Heart right ventricle (tissue), 16 donors: ENCODE measurements at regions not wholly inside any gene's neighbourhood (a gene's known extent, or its start where the extent isn't known, plus 50 kb on each side); places are given as distances from the start of the nearest gene placed in this dataset.

Experiments
- ATAC-seq, 8 donors: fragments of 200-7000 bp; cut with Tn5 transposase; one replicate each; pipeline ENCODE4 v1.9.1; 2020; ENCODE audit warnings: mild to moderate bottlenecking in 8 of 8, moderate library complexity in 8 of 8, moderate number of reproducible peaks in 1 of 8
- DNase-seq, 2 donors: peaks; one replicate each; pipeline ENCODE4 v3.0.0-alpha.2; 2020
- H3K27ac ChIP-seq, 10 donors: fragments of 200-600 bp; sonication (generic) in 2 of 10; one replicate each; pipeline versions ENCODE4 v1.5.0 to v1.8.0; 2020 to 2022; ENCODE audit warnings: mild to moderate bottlenecking in 3 of 10
- H3K27me3 ChIP-seq, 7 donors: fragments of 200-600 bp; one replicate each; pipeline ENCODE4 v1.8.0; 2021 to 2022; ENCODE audit warnings: mild to moderate bottlenecking in 2 of 7
- H3K36me3 ChIP-seq, 9 donors: fragments of 200-600 bp; sonication (generic) in 1 of 9; one replicate each; pipeline versions ENCODE4 v1.5.0 to v1.8.0; 2020 to 2022; ENCODE audit warnings: mild to moderate bottlenecking in 2 of 9
- H3K4me1 ChIP-seq, 9 donors: fragments of 200-600 bp; sonication (generic) in 1 of 9; one replicate each; pipeline versions ENCODE4 v1.5.0 to v1.8.0; 2020 to 2022; ENCODE audit warnings: mild to moderate bottlenecking in 4 of 9
- H3K4me3 ChIP-seq, 10 donors: fragments of 200-600 bp; sonication (generic) in 2 of 10; one replicate each; pipeline versions ENCODE4 v1.5.0 to v1.8.0; 2020 to 2022; ENCODE audit warnings: mild to moderate bottlenecking in 7 of 10, moderate library complexity in 2 of 10
- H3K9me3 ChIP-seq, 11 donors: fragments of 200-600 bp in 10 of 11; sonication (generic) in 2 of 11; one replicate each; pipeline versions ENCODE4 v1.5.0 to v1.8.0; 2013 to 2022; ENCODE audit warnings: mild to moderate bottlenecking in 2 of 11, control low read depth in 1 of 11, moderate library complexity in 1 of 11
- CTCF ChIP-seq, 9 donors: fragments of 200-600 bp; sonication (generic) in 2 of 9; IDR thresholded peaks; one replicate each; pipeline versions ENCODE4 v1.5.0 to v1.8.0; 2021 to 2022; ENCODE audit warnings: antibody characterized with exemption in 9 of 9, mild to moderate bottlenecking in 5 of 9, moderate library complexity in 1 of 9
- WGBS, 2 donors: extraction: QIAGEN DNeasy Blood & Tissue Kit; methylation state at CpG; one replicate each; pipeline ENCODE4 v1.1.7; 2013; ENCODE audit warnings: inconsistent platforms in 1 of 2; 5-methylcytosine and 5-hydroxymethylcytosine counted together
- intact Hi-C, 10 donors: fragments of 100-400 bp; cut with DNase I; formaldehyde crosslinking; loops; one replicate each; pipeline versions ENCODE4 v1.11.1 to v1.14.2; 2022
- donor health status: Arrhythmogenic right ventricular cardiomyopathy.
- donor health status: ischemic (EF 13 %, LVEDD 7.1; RV severe dilation, severe dysfunction).
- donor health status: healthy with polysubstance abuse.
- donor health status: DM: no; HTN: yes; CAD: no.
- donor health status: DM: no; HTN: no; CAD: no.
- donor health status: ischemic (EF 25% LVEDD 6.9; RV normal size, moderate dysfunction).
- donor health status: ischemic (EF 25% LVEDD 5.7; RV mildly dilated, moderate dysfunction).
- donor health status: healthy.
- donor health status: DM: yes; HTN: yes; CAD: no.
- donor health status: Ischemic cardiomyopathy.
- donor health status: ischemic (EF 35%, LVEDD 5.7; RV mildly dilated, moderate dysfunction).
- donor health status: nonischemic (EF 11% LVEDD 7.7; RV severe dilation, severe dysfunction).
- donor health status: DM: yes; HTN: yes; CAD: no.
- donor health status: PGD.
- donor health status: ischemic (EF 29% LVEDD 5.4; RV normal size, mild dysfunction).
- donor health status: nonischemic (EF 23%, LVEDD 6.1; RV moderate dilation, normal function).

- no peak for DNase-seq
- peaks cover 0 to 8% (median 0%) of the 10 kb centered on the region in 11 donors for H3K9me3 ChIP-seq
- H3K27me3 ChIP-seq = peaks cover 0 to 3% (median 0%) of the 10 kb centered on the region in 7 donors
- no peak for ATAC-seq
- H3K36me3 ChIP-seq = no peaks in the 10 kb centered on the region
- no peak overlapping the region for H3K4me3 ChIP-seq
- TF ChIP-seq CTCF (IDR thresholded peaks at IDR 0.05) = no peak
- peaks cover 0 to 11% (median 5%) of the 10 kb centered on the region in 9 donors for H3K4me1 ChIP-seq
- intact Hi-C loops = no loop called here
- no peak overlapping the region for H3K27ac ChIP-seq
- WGBS, 2 donors = 61% methylated on average over 4 of the region's 4 CpGs
Measured at GRCh38 chr10:113360870-113361269, 192.0 kb upstream of the HABP2 start.

- peaks cover 0 to 12% (median 0%) of the 10 kb centered on the region in 11 donors for H3K9me3 ChIP-seq
Measured at GRCh38 chr10:113362645-113363091, 190.2 kb upstream of the HABP2 start.

GRCh38 chr10:113364227-113364626 lies 188.6 kb upstream of the HABP2 start:
- H3K4me3 ChIP-seq = no peak overlapping the region
- H3K36me3 ChIP-seq = no peaks in the 10 kb centered on the region
- DNase-seq = no peak
- no peak for ATAC-seq
- H3K9me3 ChIP-seq = peaks cover 0 to 12% (median 0%) of the 10 kb centered on the region in 11 donors
- intact Hi-C loops = no loop called here
- TF ChIP-seq CTCF (IDR thresholded peaks at IDR 0.05) = no peak
- 85 to 91% methylated on average over 3 of the region's 3 CpGs for WGBS, 2 donors
- peaks cover 0 to 11% (median 5%) of the 10 kb centered on the region in 9 donors for H3K4me1 ChIP-seq
- no peaks in the 10 kb centered on the region for H3K27me3 ChIP-seq
- no peak overlapping the region for H3K27ac ChIP-seq

More at GRCh38 chr10:113362645-113363091, 190.2 kb upstream of the HABP2 start:
- Histone ChIP-seq H3K27ac (peak overlapping the region in 2 of 10 donors; percentile 9 to 35), H3K4me3 (no peak overlapping the region), H3K27me3 (peaks cover 0 to 3% (median 0%) of the 10 kb centered on the region in 7 donors), H3K36me3 (no peaks in the 10 kb centered on the region), H3K4me1 (peaks cover 0 to 11% (median 5%) of the 10 kb centered on the region in 9 donors)
- ATAC-seq = peak in 6 of 8 donors; percentile 51 to 76 (median 61)
- intact Hi-C loops = no loop called here
- TF ChIP-seq CTCF (IDR thresholded peaks at IDR 0.05) = no peak
- DNase-seq = no peak

- no peak overlapping the region for H3K4me3 ChIP-seq
- TF ChIP-seq CTCF (IDR thresholded peaks at IDR 0.05) = no peak
- H3K27me3 ChIP-seq = no peaks in the 10 kb centered on the region
- peaks cover 0 to 12% (median 0%) of the 10 kb centered on the region in 11 donors for H3K9me3 ChIP-seq
- WGBS, 2 donors = 67% methylated on average over 6 of the region's 6 CpGs
- ATAC-seq (no peak), DNase-seq (no peak)
- H3K27ac ChIP-seq = no peak overlapping the region
- H3K36me3 ChIP-seq = no peaks in the 10 kb centered on the region
- H3K4me1 ChIP-seq = no peaks in the 10 kb centered on the region
- intact Hi-C loops = no loop called here
Measured at GRCh38 chr10:113368666-113369364, 184.0 kb upstream of the HABP2 start.
